NCI-H1417 treated with DMSO at 0.1 percent for 48 hours (cell line): ENCODE measurements at regions not wholly inside any gene's neighbourhood (a gene's known extent, or its start where the extent isn't known, plus 50 kb on each side); places are given as distances from the start of the nearest gene placed in this dataset.
"Not testable (repeated sequence)": the region's sequence is repeated elsewhere in the genome, so short reads cannot be mapped to it uniquely, and the experiment has no call there.

Experiments used
- DNase-seq: peaks from one replicate; lab custom pipeline; 2025; lab: John Stamatoyannopoulos, UW

GRCh38 chr3:71961378-71961777 lies 176.4 kb upstream of the PROK2 start:
- DNase-seq: no peak

- no peak for DNase-seq
These were observed 173.6 kb upstream of the PROK2 start for GRCh38 chr3:71958533-71958932.

GRCh38 chr3:71956716-71957115 lies 171.8 kb upstream of the PROK2 start:
- DNase-seq: no peak

GRCh38 chr3:71956069-71956340 lies 171.1 kb upstream of the PROK2 start:
- no peak for DNase-seq

GRCh38 chr3:71955240-71956068 lies 170.5 kb upstream of the PROK2 start:
- DNase-seq: peak; percentile 31

GRCh38 chr3:71951842-71952241 lies 166.9 kb upstream of the PROK2 start:
- DNase-seq: no peak

- no peak for DNase-seq
These were observed 166.4 kb upstream of the PROK2 start for GRCh38 chr3:71951361-71951760.

GRCh38 chr3:71949442-71949841 lies 164.5 kb upstream of the PROK2 start:
- DNase-seq: no peak

- peak; percentile 82 for DNase-seq
These were observed 159.6 kb upstream of the PROK2 start for GRCh38 chr3:71944482-71945065.

GRCh38 chr3:71942432-71943187 lies 157.7 kb upstream of the PROK2 start:
- no peak for DNase-seq

GRCh38 chr3:71940486-71940885 lies 155.5 kb upstream of the PROK2 start:
- DNase-seq: no peak

GRCh38 chr3:71938081-71938480 lies 153.1 kb upstream of the PROK2 start:
- DNase-seq: not testable (repeated sequence)

GRCh38 chr3:71936681-71937080 lies 151.7 kb upstream of the PROK2 start:
- no peak for DNase-seq

GRCh38 chr3:71934520-71935270 lies 149.7 kb upstream of the PROK2 start:
- no peak for DNase-seq

GRCh38 chr3:71931922-71932321 lies 147.0 kb upstream of the PROK2 start:
- no peak for DNase-seq

- no peak for DNase-seq
These were observed 145.4 kb upstream of the PROK2 start for GRCh38 chr3:71930056-71930991.

- DNase-seq: no peak
These were observed 143.3 kb upstream of the PROK2 start for GRCh38 chr3:71928212-71928611.

GRCh38 chr3:71927505-71928066 lies 142.6 kb upstream of the PROK2 start:
- DNase-seq: no peak

- DNase-seq: no peak
These were observed 141.7 kb upstream of the PROK2 start for GRCh38 chr3:71926616-71927015.

- no peak for DNase-seq
These were observed 141.3 kb upstream of the PROK2 start for GRCh38 chr3:71926262-71926600.
